WERI-Rb-1 (cell line): ENCODE measurements at regions not wholly inside any gene's neighbourhood (a gene's known extent, or its start where the extent isn't known, plus 50 kb on each side); places are given as distances from the start of the nearest gene placed in this dataset.
A peak's percentile ranks its signal among the peaks of the same experiment; 100 is the strongest.

Experiments used
- DNase-seq: peaks from one replicate; pipeline ENCODE4 v3.0.0-alpha.2; 2020
- H3K27ac ChIP-seq: fragments of 250-450 bp; sonication (Bioruptor Pico); 2 replicates; pipeline ENCODE4 v1.5.1; 2020; ENCODE audit warnings: mild to moderate bottlenecking, moderate library complexity
- H3K27me3 ChIP-seq: fragments of 250-450 bp; sonication (Bioruptor Pico); 2 replicates; pipeline ENCODE4 v1.5.1; 2021; ENCODE audit warnings: mild to moderate bottlenecking, low read depth, moderate library complexity; ENCODE audit not compliant: insufficient read depth, severe bottlenecking
- H3K36me3 ChIP-seq: fragments of 250-450 bp; sonication (Bioruptor Pico); 2 replicates; pipeline ENCODE4 v1.5.1; 2020; ENCODE audit warnings: mild to moderate bottlenecking, moderate library complexity
- H3K4me3 ChIP-seq: 2 replicates; pipeline ENCODE4 v1.5.1; 2011; ENCODE audit warnings: low read depth, mild to moderate bottlenecking, control low read depth, low read length
- H3K9me3 ChIP-seq: fragments of 250-450 bp; sonication (Bioruptor Pico); 2 replicates; pipeline ENCODE4 v1.5.1; 2021; ENCODE audit warnings: mild to moderate bottlenecking, moderate library complexity; ENCODE audit not compliant: severe bottlenecking
- CTCF ChIP-seq: IDR thresholded peaks from 2 replicates; pipeline ENCODE4 v1.5.1; 2011; ENCODE audit warnings: low read depth, mild to moderate bottlenecking, control low read depth, inconsistent platforms, low read length

GRCh38 chr5:93044859-93045666, 536.0 kb downstream of the NR2F1-AS1 start:
- Histone ChIP-seq H3K27me3 (no peaks in the 10 kb centered on the region), H3K36me3 (no peaks in the 10 kb centered on the region), H3K4me3 (no peak overlapping the region), H3K9me3 (no peaks in the 10 kb centered on the region), H3K27ac (no peak overlapping the region)
- no peak for TF ChIP-seq CTCF
- DNase-seq, result peak; percentile 9

GRCh38 chr5:93039888-93040287, 541.1 kb downstream of the NR2F1-AS1 start:
- Histone ChIP-seq H3K36me3 (no peaks in the 10 kb centered on the region), H3K9me3 (no peaks in the 10 kb centered on the region), H3K27ac (no peak overlapping the region), H3K27me3 (no peaks in the 10 kb centered on the region), H3K4me3 (no peak overlapping the region)
- DNase-seq, result no peak
- no peak for TF ChIP-seq CTCF

- peak; percentile 65 for DNase-seq
- no peak for TF ChIP-seq CTCF
- Histone ChIP-seq H3K36me3 (no peaks in the 10 kb centered on the region), H3K9me3 (no peaks in the 10 kb centered on the region), H3K27ac (no peak overlapping the region), H3K4me3 (no peak overlapping the region), H3K27me3 (no peaks in the 10 kb centered on the region)
Measured at GRCh38 chr5:93034621-93035590, 546.1 kb downstream of the NR2F1-AS1 start.

GRCh38 chr5:93022796-93023447, 558.1 kb downstream of the NR2F1-AS1 start:
- DNase-seq, result no peak
- no peak for TF ChIP-seq CTCF

GRCh38 chr5:93022211-93022610, 558.8 kb downstream of the NR2F1-AS1 start:
- no peaks in the 10 kb centered on the region for H3K27me3 ChIP-seq
- TF ChIP-seq CTCF, result no peak
- DNase-seq, result no peak

More at GRCh38 chr5:93022796-93023447, 558.1 kb downstream of the NR2F1-AS1 start:
- Histone ChIP-seq H3K4me3 (no peak overlapping the region), H3K9me3 (no peaks in the 10 kb centered on the region), H3K36me3 (no peaks in the 10 kb centered on the region), H3K27ac (peak overlapping the region; percentile 13; the same call in 1 of the 2 replicates), H3K27me3 (no peaks in the 10 kb centered on the region)

More at GRCh38 chr5:93022211-93022610, 558.8 kb downstream of the NR2F1-AS1 start:
- Histone ChIP-seq H3K9me3 (no peaks in the 10 kb centered on the region), H3K27ac (peak overlapping the region; percentile 13; the same call in 1 of the 2 replicates), H3K36me3 (no peaks in the 10 kb centered on the region), H3K4me3 (no peak overlapping the region)
